HG03280 (cell line): ENCODE measurements at regions not wholly inside any gene's neighbourhood (a gene's known extent, or its start where the extent isn't known, plus 50 kb on each side); places are given as distances from the start of the nearest gene placed in this dataset.

ENCODE experiments used
- ATAC-seq: cut with Tn5 transposase; IDR thresholded peaks from one replicate; pipeline ENCODE4 v1.9.1; 2021; ENCODE audit warnings: mild to moderate bottlenecking, moderate library complexity; ENCODE audit not compliant: unreplicated experiment

GRCh38 chr3:143206955-143207337, 87.4 kb downstream of the CHST2 start:
- ATAC-seq: no peak

DNA sequence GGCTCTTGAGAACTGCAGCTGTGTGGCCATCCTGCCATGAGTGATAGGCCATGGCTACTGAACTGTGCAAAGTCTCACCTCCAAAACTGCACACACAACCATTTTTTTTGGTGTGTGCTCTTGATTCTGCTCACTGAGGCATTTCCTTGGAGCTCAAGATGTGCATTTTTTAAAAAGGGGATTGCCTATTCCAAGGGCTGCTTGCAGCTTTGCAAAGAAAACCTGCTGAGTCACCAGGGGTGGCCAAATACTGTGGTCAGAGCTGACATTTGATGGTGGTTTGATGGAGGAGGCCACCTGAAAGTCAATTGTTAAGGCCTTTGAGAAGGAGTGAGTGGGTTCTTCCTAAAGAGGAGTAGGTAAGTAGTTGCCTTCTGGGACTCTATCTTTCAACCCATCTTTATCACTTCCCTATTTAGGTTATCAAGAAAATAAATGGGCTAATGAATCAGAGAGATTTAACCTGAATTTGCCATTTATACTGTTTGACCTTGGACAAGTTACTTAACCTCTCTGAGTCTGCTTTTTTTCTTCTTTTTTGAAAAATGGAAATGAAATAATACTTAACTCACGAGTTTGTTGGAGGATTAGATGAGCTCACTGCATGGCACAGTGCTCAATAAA, 87.9 kb downstream of the CHST2 start:
- ATAC-seq: peak; percentile 80

GRCh38 chr3:143208976-143209714, 89.6 kb downstream of the CHST2 start:
- ATAC-seq: no peak

GRCh38 chr3:143209715-143210059, 90.1 kb downstream of the CHST2 start:
- no peak for ATAC-seq

DNA sequence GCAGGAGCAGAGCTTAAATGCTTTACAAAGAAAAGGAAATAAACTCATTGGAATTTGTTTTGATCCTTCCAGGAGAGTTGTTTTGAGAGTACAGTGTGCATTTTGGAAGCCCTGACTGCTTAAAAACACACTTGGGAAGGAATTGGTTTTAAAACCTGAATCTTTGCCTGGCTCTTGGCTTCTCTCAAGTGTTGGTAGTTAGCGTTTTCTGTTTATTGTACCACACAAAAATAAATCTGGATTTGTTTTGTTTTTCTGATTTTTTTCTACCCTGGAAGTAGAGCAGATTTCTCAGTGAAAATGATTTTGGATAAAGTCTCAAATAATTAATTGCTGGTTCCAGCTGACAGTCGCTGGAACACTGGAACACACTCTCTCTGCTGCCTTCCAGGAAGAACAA, 90.6 kb downstream of the CHST2 start:
- no peak for ATAC-seq

DNA sequence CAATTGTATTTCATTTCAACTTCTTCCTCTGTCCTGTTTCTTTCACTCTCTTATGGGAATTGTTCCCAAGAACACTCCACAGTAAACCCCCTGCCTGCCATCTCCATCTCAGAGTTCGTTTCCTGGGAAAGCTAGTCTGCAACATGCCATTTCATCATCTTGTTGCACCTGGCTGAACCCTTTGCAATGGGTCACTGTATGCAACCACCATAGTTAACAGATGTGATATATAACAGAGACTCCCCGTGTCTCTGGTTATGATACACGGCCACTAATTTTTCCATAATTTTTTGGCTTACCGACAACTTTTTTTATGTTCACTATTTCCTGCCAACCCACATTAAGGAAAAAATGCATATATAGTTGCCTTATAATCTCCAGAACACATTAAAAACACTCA, 95.5 kb downstream of the CHST2 start:
- ATAC-seq: no peak
